OCI-LY7 (cell line): ENCODE measurements at regions not wholly inside any gene's neighbourhood (a gene's known extent, or its start where the extent isn't known, plus 50 kb on each side); places are given as distances from the start of the nearest gene placed in this dataset.

Experiments used
- EZH2phosphoT487 ChIP-seq: fragments of 200-600 bp; sonication (generic); IDR thresholded peaks from 2 replicates; pipeline ENCODE4 v1.6.1; 2018; ENCODE audit warnings: low read depth, borderline replicate concordance, mild to moderate bottlenecking, mixed run types, antibody characterized with exemption, low read length, moderate library complexity, mixed read lengths
- TF ChIP-seq, protein P1 (sequence below): fragments of 200-600 bp; sonication (generic); conservative IDR thresholded peaks from 2 replicates; pipeline ENCODE4 v1.5.1; 2014; ENCODE audit warnings: mild to moderate bottlenecking, antibody characterized with exemption, low read length, moderate library complexity, mixed read lengths

DNA sequence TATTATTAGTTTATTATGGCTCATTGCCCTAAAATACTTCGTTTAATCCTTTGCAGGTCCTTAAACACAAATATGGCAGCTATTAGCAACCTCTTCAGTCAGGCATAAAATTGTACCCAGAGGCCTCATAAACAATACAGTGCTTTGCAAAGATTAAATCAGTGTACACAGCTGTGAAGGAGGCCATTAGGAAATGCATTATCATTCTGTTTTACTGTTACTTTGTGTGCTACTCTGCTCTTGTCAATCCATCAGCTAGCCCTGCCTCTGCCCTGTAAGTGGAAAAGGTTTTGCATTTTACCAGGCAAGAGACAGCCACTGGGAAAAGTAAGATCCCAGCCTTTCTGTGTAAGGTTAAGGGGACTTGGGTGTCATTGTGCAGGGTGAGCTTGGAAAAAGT, 415.7 kb upstream of the DAB1 start:
- TF ChIP-seq, protein P1, sequence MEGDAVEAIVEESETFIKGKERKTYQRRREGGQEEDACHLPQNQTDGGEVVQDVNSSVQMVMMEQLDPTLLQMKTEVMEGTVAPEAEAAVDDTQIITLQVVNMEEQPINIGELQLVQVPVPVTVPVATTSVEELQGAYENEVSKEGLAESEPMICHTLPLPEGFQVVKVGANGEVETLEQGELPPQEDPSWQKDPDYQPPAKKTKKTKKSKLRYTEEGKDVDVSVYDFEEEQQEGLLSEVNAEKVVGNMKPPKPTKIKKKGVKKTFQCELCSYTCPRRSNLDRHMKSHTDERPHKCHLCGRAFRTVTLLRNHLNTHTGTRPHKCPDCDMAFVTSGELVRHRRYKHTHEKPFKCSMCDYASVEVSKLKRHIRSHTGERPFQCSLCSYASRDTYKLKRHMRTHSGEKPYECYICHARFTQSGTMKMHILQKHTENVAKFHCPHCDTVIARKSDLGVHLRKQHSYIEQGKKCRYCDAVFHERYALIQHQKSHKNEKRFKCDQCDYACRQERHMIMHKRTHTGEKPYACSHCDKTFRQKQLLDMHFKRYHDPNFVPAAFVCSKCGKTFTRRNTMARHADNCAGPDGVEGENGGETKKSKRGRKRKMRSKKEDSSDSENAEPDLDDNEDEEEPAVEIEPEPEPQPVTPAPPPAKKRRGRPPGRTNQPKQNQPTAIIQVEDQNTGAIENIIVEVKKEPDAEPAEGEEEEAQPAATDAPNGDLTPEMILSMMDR, result no peak
- TF ChIP-seq EZH2phosphoT487, result no peak
